ENCODE measurements at regions not wholly inside any gene's neighbourhood (a gene's known extent, or its start where the extent isn't known, plus 50 kb on each side); places are given as distances from the start of the nearest gene placed in this dataset.

GRCh38 chr16:21339269-21339641, 61.2 kb upstream of the CRYM start:
- Mint-ChIP-seq H3K36me3 (peaks cover 9% of the 10 kb centered on the region), H3K4me3 (no peak overlapping the region), H3K27me3 (ENCODE audit: low read depth) (no peaks in the 10 kb centered on the region), H3K27ac (no peak overlapping the region), H3K9me3 (peaks cover 29% of the 10 kb centered on the region), H3K4me1 (no peaks in the 10 kb centered on the region)
- CTCF ChIA-PET: interaction anchor here (1.2 kb wide), 1 partner anchor 961 kb away, joined by 3 read pairs; no protein-coding TSS in a partner anchor
- no peak for DNase-seq (ENCODE audit: low spot score)
- ATAC-seq: no peak
- TF ChIP-seq JUN (CRISPR knock-in tag; IDR thresholded peaks at IDR 0.05) (no peak), MLX (CRISPR knock-in tag; IDR thresholded peaks at IDR 0.05) (no peak), ZNF317 (CRISPR knock-in tag; IDR thresholded peaks at IDR 0.05; ENCODE audit: borderline replicate concordance, low read depth) (no peak), JAZF1 (CRISPR knock-in tag; IDR thresholded peaks at IDR 0.05) (no peak), SMAD4 (CRISPR knock-in tag; IDR thresholded peaks at IDR 0.05) (no peak), MXD4 (CRISPR knock-in tag; IDR thresholded peaks at IDR 0.05; ENCODE audit: borderline replicate concordance) (no peak), E2F1 (CRISPR knock-in tag; IDR thresholded peaks at IDR 0.05) (no peak), PRRX2 (CRISPR knock-in tag; IDR thresholded peaks at IDR 0.05) (no peak), ATF6 (CRISPR knock-in tag; IDR thresholded peaks at IDR 0.05) (no peak), SP1 (CRISPR knock-in tag; conservative IDR thresholded peaks at IDR 0.05) (no peak), ETV6 (CRISPR knock-in tag; IDR thresholded peaks at IDR 0.05) (no peak)
- TF ChIP-seq, protein P1, sequence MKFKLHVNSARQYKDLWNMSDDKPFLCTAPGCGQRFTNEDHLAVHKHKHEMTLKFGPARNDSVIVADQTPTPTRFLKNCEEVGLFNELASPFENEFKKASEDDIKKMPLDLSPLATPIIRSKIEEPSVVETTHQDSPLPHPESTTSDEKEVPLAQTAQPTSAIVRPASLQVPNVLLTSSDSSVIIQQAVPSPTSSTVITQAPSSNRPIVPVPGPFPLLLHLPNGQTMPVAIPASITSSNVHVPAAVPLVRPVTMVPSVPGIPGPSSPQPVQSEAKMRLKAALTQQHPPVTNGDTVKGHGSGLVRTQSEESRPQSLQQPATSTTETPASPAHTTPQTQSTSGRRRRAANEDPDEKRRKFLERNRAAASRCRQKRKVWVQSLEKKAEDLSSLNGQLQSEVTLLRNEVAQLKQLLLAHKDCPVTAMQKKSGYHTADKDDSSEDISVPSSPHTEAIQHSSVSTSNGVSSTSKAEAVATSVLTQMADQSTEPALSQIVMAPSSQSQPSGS (CRISPR knock-in tag; IDR thresholded peaks at IDR 0.05; ENCODE audit: borderline replicate concordance, low read depth): no peak
- TF ChIP-seq, protein P2, sequence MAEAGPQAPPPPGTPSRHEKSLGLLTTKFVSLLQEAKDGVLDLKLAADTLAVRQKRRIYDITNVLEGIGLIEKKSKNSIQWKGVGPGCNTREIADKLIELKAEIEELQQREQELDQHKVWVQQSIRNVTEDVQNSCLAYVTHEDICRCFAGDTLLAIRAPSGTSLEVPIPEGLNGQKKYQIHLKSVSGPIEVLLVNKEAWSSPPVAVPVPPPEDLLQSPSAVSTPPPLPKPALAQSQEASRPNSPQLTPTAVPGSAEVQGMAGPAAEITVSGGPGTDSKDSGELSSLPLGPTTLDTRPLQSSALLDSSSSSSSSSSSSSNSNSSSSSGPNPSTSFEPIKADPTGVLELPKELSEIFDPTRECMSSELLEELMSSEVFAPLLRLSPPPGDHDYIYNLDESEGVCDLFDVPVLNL (CRISPR knock-in tag; IDR thresholded peaks at IDR 0.05; ENCODE audit: borderline replicate concordance, low read depth): no peak
- POLR2A ChIA-PET: no interaction called here

- peaks cover 29% of the 10 kb centered on the region for H3K9me3 Mint-ChIP-seq
- POLR2A ChIA-PET: no interaction called here
- no peak for DNase-seq (ENCODE audit: low spot score)
Observed at GRCh38 chr16:21338537-21339268, 60.6 kb upstream of the CRYM start.

More at GRCh38 chr16:21338537-21339268, 60.6 kb upstream of the CRYM start:
- H3K27me3 Mint-ChIP-seq (ENCODE audit: low read depth): 0 out of 2 replicates have a peak, but pooled peaks cover 2% of the 10 kb centered on the region
- no peak overlapping the region for H3K27ac Mint-ChIP-seq
- CTCF ChIA-PET: interaction anchor here (1.2 to 1.5 kb wide), 2 partner anchors 38 to 962 kb away, joined by 3 to 8 read pairs; no protein-coding TSS in a partner anchor
- TF ChIP-seq, protein P3, sequence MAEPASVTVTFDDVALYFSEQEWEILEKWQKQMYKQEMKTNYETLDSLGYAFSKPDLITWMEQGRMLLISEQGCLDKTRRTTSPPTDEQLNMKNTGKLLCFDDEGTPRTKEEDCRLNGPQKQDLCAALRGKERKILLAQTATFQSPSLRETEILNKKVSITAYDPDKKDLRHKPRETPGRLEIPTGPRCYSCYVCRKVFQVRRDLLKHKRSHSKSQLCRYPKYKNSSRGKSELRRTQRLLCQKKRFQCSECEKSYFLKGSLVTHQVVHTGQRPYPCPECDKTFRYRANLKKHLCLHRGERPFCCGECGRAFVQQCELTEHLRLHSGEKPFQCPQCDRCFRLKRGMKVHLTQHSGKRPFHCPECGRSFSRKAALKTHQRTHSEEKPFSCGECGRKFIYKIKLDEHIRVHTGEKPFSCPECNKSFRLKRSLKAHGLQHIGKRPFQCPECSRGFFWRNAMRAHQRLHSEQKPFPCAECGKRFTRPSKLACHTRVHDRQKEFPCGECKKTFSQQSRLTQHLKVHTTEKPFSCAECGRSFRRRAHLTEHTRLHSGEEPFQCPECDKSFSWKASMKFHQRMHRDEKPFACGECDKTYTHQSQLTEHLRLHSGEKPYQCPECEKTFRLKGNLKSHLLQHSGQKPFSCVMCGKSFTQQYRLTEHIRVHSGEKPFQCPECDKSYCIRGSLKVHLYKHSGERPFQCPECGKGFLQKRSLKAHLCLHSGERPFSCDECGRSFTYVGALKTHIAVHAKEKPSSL (CRISPR knock-in tag; conservative IDR thresholded peaks at IDR 0.05): no peak
- no peak for TF ChIP-seq KAT7 (CRISPR knock-in tag; IDR thresholded peaks at IDR 0.05; ENCODE audit: borderline replicate concordance)
- no peak for TF ChIP-seq NFYB (CRISPR knock-in tag; conservative IDR thresholded peaks at IDR 0.05; ENCODE audit: low read depth)
- no peak for TF ChIP-seq ZNF281 (CRISPR knock-in tag; IDR thresholded peaks at IDR 0.05)
- TF ChIP-seq SOX15 (CRISPR knock-in tag; IDR thresholded peaks at IDR 0.05): no peak
- TF ChIP-seq ELF4 (CRISPR knock-in tag; IDR thresholded peaks at IDR 0.05; ENCODE audit: low read depth): no peak
- TF ChIP-seq CBFB (CRISPR knock-in tag; IDR thresholded peaks at IDR 0.05; ENCODE audit: low read depth): no peak
- H3K4me1 Mint-ChIP-seq: no peaks in the 10 kb centered on the region
- peaks cover 9% of the 10 kb centered on the region for H3K36me3 Mint-ChIP-seq
- ATAC-seq: no peak
- H3K4me3 Mint-ChIP-seq: no peak overlapping the region

Data from WTC11 (cell line).